HFFc6 (cell line): ENCODE measurements at regions not wholly inside any gene's neighbourhood (a gene's known extent, or its start where the extent isn't known, plus 50 kb on each side); places are given as distances from the start of the nearest gene placed in this dataset.

Source experiments
- DNase-seq: peaks from one replicate; pipeline ENCODE4 v3.0.0-alpha.2; 2018
- H3K27ac Mint-ChIP-seq: 2 replicates; pipeline ENCODE4 v1.8.0; 2020; ENCODE audit warnings: mild to moderate bottlenecking, mixed read lengths
- H3K27me3 Mint-ChIP-seq: 2 replicates; pipeline ENCODE4 v1.8.0; 2021; ENCODE audit warnings: mild to moderate bottlenecking, moderate library complexity, mixed read lengths; ENCODE audit not compliant: insufficient read depth
- H3K36me3 Mint-ChIP-seq: 2 replicates; pipeline ENCODE4 v1.8.0; 2021; ENCODE audit warnings: low read depth, mixed read lengths
- H3K4me1 Mint-ChIP-seq: 2 replicates; pipeline ENCODE4 v1.8.0; 2020; ENCODE audit warnings: low read depth, mixed read lengths
- H3K4me3 Mint-ChIP-seq: 2 replicates; pipeline ENCODE4 v1.8.0; 2020; ENCODE audit warnings: mild to moderate bottlenecking, moderate library complexity, mixed read lengths
- H3K9me3 Mint-ChIP-seq: 2 replicates; pipeline ENCODE4 v1.8.0; 2020; ENCODE audit warnings: mild to moderate bottlenecking, mixed read lengths
- CTCF ChIP-seq: fragments of 200-600 bp; sonication (generic); IDR thresholded peaks from 2 replicates; pipeline ENCODE4 v1.5.0; 2021; ENCODE audit warnings: antibody characterized with exemption, mild to moderate bottlenecking

GRCh38 chr11:111148121-111148520 is 97.4 kb upstream of the POU2AF2 start:
- no peak for DNase-seq
- H3K27ac Mint-ChIP-seq = no peak overlapping the region
- no peaks in the 10 kb centered on the region for H3K4me1 Mint-ChIP-seq
- no peak for TF ChIP-seq CTCF
- H3K4me3 Mint-ChIP-seq = no peak overlapping the region
- H3K36me3 Mint-ChIP-seq = no peaks in the 10 kb centered on the region
- no peaks in the 10 kb centered on the region for H3K9me3 Mint-ChIP-seq
- H3K27me3 Mint-ChIP-seq = no peaks in the 10 kb centered on the region; the same call in 1 of the 2 replicates

GRCh38 chr11:111137846-111138245 is 107.7 kb upstream of the POU2AF2 start:
- no peak for TF ChIP-seq CTCF

GRCh38 chr11:111135778-111136570 is 109.6 kb upstream of the POU2AF2 start:
- peaks cover 4% of the 10 kb centered on the region; the same call in 1 of the 2 replicates for H3K27me3 Mint-ChIP-seq
- no peak overlapping the region for H3K27ac Mint-ChIP-seq
- DNase-seq = no peak
- H3K4me3 Mint-ChIP-seq = no peak overlapping the region
- no peaks in the 10 kb centered on the region for H3K36me3 Mint-ChIP-seq
- no peaks in the 10 kb centered on the region for H3K4me1 Mint-ChIP-seq
- no peaks in the 10 kb centered on the region for H3K9me3 Mint-ChIP-seq
- TF ChIP-seq CTCF = no peak

More at GRCh38 chr11:111137846-111138245, 107.7 kb upstream of the POU2AF2 start:
- DNase-seq = no peak
- no peaks in the 10 kb centered on the region for H3K9me3 Mint-ChIP-seq
- H3K36me3 Mint-ChIP-seq = no peaks in the 10 kb centered on the region
- no peak overlapping the region for H3K27ac Mint-ChIP-seq
- H3K4me1 Mint-ChIP-seq = no peaks in the 10 kb centered on the region
- no peak overlapping the region for H3K4me3 Mint-ChIP-seq
- H3K27me3 Mint-ChIP-seq = peaks cover 4% of the 10 kb centered on the region; the same call in 1 of the 2 replicates

- no peaks in the 10 kb centered on the region for H3K36me3 Mint-ChIP-seq
- no peak overlapping the region for H3K4me3 Mint-ChIP-seq
- no peak overlapping the region for H3K27ac Mint-ChIP-seq
- TF ChIP-seq CTCF = no peak
- no peaks in the 10 kb centered on the region for H3K9me3 Mint-ChIP-seq
- H3K27me3 Mint-ChIP-seq = peaks cover 4% of the 10 kb centered on the region; the same call in 1 of the 2 replicates
- no peak for DNase-seq
- no peaks in the 10 kb centered on the region for H3K4me1 Mint-ChIP-seq
These were observed 110.4 kb upstream of the POU2AF2 start for GRCh38 chr11:111135101-111135500.

- Mint-ChIP-seq H3K4me1 (no peaks in the 10 kb centered on the region), H3K27ac (no peak overlapping the region), H3K27me3 (no peaks in the 10 kb centered on the region; the same call in 1 of the 2 replicates), H3K36me3 (no peaks in the 10 kb centered on the region), H3K9me3 (no peaks in the 10 kb centered on the region), H3K4me3 (no peak overlapping the region)
- DNase-seq = no peak
- no peak for TF ChIP-seq CTCF
These were observed 117.3 kb upstream of the POU2AF2 start for GRCh38 chr11:111128076-111128870.
